ENCODE measurements at regions not wholly inside any gene's neighbourhood (a gene's known extent, or its start where the extent isn't known, plus 50 kb on each side); places are given as distances from the start of the nearest gene placed in this dataset.
A peak's percentile ranks its signal among the peaks of the same experiment; 100 is the strongest.

DNA sequence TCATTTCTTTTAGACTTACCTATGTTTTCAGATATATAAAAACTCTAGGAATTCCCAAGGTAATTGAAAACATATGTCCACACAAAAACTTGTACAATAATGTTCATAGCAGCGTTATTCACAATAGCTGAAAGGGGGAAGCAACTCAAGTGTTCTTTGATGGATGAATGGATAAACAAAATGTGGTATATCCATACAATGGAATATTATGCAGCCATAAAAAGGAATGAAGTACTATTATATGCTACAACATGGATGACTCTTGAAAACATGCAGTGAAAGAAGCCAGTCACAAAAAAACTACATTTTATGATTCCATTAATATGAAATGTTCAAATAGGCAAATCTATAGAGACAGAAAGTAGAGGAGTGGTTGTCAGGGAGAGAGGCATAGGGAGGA, 62.2 kb upstream of the WDR26 start:
- Mint-ChIP-seq H3K4me3 (no peak overlapping the region; the same call in 2 of the 3 replicates), H3K27ac (peak overlapping the region; percentile 89; the same call in 1 of the 2 replicates), H3K4me1 (peaks cover 65% of the 10 kb centered on the region), H3K27me3 (ENCODE audit: insufficient read depth, low read depth, poor library complexity) (peaks cover 24% of the 10 kb centered on the region), H3K36me3 (ENCODE audit: low read depth) (peaks cover 27% of the 10 kb centered on the region), H3K9me3 (peaks cover 31% of the 10 kb centered on the region)
- no peaks in the 10 kb centered on the region for H3K9me2 ChIP-seq (ENCODE audit: insufficient read depth)
- no peak overlapping the region for H2AFZ ChIP-seq
- DNase-seq (ENCODE audit: low spot score) (no peak), ATAC-seq (no peak)
- no peak for TF ChIP-seq STAT1 (IDR thresholded peaks at IDR 0.05; ENCODE audit: unreplicated experiment)
- TF ChIP-seq, protein P1, sequence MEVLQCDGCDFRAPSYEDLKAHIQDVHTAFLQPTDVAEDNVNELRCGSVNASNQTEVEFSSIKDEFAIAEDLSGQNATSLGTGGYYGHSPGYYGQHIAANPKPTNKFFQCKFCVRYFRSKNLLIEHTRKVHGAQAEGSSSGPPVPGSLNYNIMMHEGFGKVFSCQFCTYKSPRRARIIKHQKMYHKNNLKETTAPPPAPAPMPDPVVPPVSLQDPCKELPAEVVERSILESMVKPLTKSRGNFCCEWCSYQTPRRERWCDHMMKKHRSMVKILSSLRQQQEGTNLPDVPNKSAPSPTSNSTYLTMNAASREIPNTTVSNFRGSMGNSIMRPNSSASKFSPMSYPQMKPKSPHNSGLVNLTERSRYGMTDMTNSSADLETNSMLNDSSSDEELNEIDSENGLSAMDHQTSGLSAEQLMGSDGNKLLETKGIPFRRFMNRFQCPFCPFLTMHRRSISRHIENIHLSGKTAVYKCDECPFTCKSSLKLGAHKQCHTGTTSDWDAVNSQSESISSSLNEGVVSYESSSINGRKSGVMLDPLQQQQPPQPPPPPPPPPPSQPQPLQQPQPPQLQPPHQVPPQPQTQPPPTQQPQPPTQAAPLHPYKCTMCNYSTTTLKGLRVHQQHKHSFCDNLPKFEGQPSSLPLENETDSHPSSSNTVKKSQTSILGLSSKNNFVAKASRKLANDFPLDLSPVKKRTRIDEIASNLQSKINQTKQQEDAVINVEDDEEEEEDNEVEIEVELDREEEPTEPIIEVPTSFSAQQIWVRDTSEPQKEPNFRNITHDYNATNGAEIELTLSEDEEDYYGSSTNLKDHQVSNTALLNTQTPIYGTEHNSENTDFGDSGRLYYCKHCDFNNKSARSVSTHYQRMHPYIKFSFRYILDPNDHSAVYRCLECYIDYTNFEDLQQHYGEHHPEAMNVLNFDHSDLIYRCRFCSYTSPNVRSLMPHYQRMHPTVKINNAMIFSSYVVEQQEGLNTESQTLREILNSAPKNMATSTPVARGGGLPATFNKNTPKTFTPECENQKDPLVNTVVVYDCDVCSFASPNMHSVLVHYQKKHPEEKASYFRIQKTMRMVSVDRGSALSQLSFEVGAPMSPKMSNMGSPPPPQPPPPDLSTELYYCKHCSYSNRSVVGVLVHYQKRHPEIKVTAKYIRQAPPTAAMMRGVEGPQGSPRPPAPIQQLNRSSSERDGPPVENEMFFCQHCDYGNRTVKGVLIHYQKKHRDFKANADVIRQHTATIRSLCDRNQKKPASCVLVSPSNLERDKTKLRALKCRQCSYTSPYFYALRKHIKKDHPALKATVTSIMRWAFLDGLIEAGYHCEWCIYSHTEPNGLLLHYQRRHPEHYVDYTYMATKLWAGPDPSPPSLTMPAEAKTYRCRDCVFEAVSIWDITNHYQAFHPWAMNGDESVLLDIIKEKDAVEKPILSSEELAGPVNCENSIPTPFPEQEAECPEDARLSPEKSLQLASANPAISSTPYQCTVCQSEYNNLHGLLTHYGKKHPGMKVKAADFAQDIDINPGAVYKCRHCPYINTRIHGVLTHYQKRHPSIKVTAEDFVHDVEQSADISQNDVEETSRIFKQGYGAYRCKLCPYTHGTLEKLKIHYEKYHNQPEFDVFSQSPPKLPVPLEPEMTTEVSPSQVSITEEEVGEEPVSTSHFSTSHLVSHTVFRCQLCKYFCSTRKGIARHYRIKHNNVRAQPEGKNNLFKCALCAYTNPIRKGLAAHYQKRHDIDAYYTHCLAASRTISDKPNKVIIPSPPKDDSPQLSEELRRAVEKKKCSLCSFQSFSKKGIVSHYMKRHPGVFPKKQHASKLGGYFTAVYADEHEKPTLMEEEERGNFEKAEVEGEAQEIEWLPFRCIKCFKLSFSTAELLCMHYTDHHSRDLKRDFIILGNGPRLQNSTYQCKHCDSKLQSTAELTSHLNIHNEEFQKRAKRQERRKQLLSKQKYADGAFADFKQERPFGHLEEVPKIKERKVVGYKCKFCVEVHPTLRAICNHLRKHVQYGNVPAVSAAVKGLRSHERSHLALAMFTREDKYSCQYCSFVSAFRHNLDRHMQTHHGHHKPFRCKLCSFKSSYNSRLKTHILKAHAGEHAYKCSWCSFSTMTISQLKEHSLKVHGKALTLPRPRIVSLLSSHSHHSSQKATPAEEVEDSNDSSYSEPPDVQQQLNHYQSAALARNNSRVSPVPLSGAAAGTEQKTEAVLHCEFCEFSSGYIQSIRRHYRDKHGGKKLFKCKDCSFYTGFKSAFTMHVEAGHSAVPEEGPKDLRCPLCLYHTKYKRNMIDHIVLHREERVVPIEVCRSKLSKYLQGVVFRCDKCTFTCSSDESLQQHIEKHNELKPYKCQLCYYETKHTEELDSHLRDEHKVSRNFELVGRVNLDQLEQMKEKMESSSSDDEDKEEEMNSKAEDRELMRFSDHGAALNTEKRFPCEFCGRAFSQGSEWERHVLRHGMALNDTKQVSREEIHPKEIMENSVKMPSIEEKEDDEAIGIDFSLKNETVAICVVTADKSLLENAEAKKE (CRISPR knock-in tag; IDR thresholded peaks at IDR 0.05): no peak
- H3K4me3 ChIP-seq: no peak overlapping the region
- peak overlapping the region; percentile 98 for H3K27ac ChIP-seq (ENCODE audit: low read depth)
- H3K4me1 ChIP-seq (ENCODE audit: insufficient read depth): peaks cover 33% of the 10 kb centered on the region
- H3K79me2 ChIP-seq (replicated peaks; ENCODE audit: insufficient read depth): no peaks in the 10 kb centered on the region
- H3K4me2 ChIP-seq: no peak overlapping the region
- H3K27me3 ChIP-seq (ENCODE audit: insufficient read depth): no peaks in the 10 kb centered on the region
- peaks cover 31% of the 10 kb centered on the region for H3F3A ChIP-seq (replicated peaks; ENCODE audit: low read depth)
- peaks cover 5% of the 10 kb centered on the region; the same call in 1 of the 2 replicates for H3K36me3 ChIP-seq (ENCODE audit: insufficient read depth)
- no peaks in the 10 kb centered on the region for H4K20me1 ChIP-seq (replicated peaks; ENCODE audit: insufficient read depth)

DNA sequence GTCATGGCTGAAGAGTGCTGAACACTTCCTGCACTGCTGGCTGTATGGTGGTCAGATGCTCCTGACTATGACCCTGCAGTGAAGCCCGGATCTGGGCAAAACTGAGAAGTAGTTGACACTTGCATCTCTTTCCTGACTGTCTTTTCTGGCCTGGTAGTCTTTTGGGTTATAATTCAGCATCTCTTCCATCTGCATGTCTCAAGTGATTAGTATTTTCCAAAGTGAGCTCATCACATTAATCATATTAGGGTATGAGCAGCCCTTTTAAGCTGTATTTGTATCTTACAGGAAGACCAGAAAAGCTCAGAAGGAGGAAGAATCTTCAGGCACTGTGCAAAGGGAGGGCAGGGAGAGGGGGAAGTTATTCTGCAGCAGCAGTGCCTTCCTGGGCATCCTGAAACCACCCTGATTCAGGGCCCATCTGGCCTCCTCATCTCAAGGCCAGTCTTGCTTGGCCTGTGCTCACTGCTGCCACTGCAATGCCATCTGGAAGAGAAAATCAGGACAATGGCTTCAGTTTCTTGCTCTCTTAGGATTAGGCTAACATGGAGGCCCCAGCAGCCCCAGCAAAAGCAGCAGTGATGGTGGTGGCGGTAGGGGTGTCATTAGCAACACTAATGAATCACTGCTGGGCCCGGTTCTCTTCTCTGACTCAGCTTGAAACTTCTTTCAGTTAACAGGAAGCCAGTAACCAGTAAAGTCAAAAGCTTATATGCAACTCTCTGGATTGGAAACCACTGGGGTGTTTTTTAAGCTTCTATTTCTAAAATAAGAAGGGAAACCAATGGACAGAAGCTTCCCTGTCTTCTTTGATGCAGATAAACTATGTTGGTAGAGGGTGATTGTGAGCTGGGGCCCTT, 63.3 kb upstream of the WDR26 start:
- H3K4me3 ChIP-seq: peak overlapping the region; percentile 2; the same call in 1 of the 2 replicates
- H3K27ac ChIP-seq (ENCODE audit: low read depth): peak overlapping the region; percentile 98
- Mint-ChIP-seq H3K4me3 (peak overlapping the region; percentile 41; the same call in 2 of the 3 replicates), H3K27me3 (ENCODE audit: insufficient read depth, low read depth, poor library complexity) (peaks cover 27% of the 10 kb centered on the region), H3K27ac (peak overlapping the region; percentile 99), H3K9me3 (peaks cover 31% of the 10 kb centered on the region), H3K4me1 (peaks cover 71% of the 10 kb centered on the region), H3K36me3 (ENCODE audit: low read depth) (peaks cover 27% of the 10 kb centered on the region)
- H3K9me2 ChIP-seq (ENCODE audit: insufficient read depth): no peaks in the 10 kb centered on the region
- H4K20me1 ChIP-seq (replicated peaks; ENCODE audit: insufficient read depth): no peaks in the 10 kb centered on the region
- H3K4me2 ChIP-seq: peak overlapping the region; percentile 9
- H3K36me3 ChIP-seq (ENCODE audit: insufficient read depth): peaks cover 5% of the 10 kb centered on the region; the same call in 1 of the 2 replicates
- H2AFZ ChIP-seq: no peak overlapping the region
- no peaks in the 10 kb centered on the region for H3K27me3 ChIP-seq (ENCODE audit: insufficient read depth)
- no peaks in the 10 kb centered on the region for H3K79me2 ChIP-seq (replicated peaks; ENCODE audit: insufficient read depth)
- H3K4me1 ChIP-seq (ENCODE audit: insufficient read depth): peaks cover 38% of the 10 kb centered on the region
- peaks cover 41% of the 10 kb centered on the region for H3F3A ChIP-seq (replicated peaks; ENCODE audit: low read depth)
- 0 out of 2 replicates have a peak, but pooled peaks have one; percentile 5 for TF ChIP-seq CREB1 (CRISPR knock-in tag; IDR thresholded peaks at IDR 0.05; ENCODE audit: low read depth)
- TF ChIP-seq JUNB (IDR thresholded peaks at IDR 0.05; ENCODE audit: unreplicated experiment): no peak
- DNase-seq (ENCODE audit: low spot score) (peak; percentile 81), ATAC-seq (peak; percentile 56)
